ENCODE measurements at regions not wholly inside any gene's neighbourhood (a gene's known extent, or its start where the extent isn't known, plus 50 kb on each side); places are given as distances from the start of the nearest gene placed in this dataset.

- 50 to 60% methylated on average over 2 of the region's 2 CpGs for WGBS, 2 donors
- H3K36me3 ChIP-seq (ENCODE audit: low read depth, missing control alignments) = no peaks in the 10 kb centered on the region
- DNase-seq = no peak
- no peaks in the 10 kb centered on the region for H3K9me3 ChIP-seq
- no peak overlapping the region for H3K4me3 ChIP-seq
- intact Hi-C loops (cut with DNase I; ENCODE audit: low total_unique reads) = no loop called here
- H3K27me3 ChIP-seq = no peaks in the 10 kb centered on the region
- no peak for TF ChIP-seq POLR2A (IDR thresholded peaks at IDR 0.05)
- no peak for TF ChIP-seq CTCF (IDR thresholded peaks at IDR 0.05)
- no peak overlapping the region for H3K27ac ChIP-seq
- peaks cover 7% of the 10 kb centered on the region for H3K4me1 ChIP-seq
Observed at GRCh38 chr1:170351366-170351946, 180.5 kb upstream of the GORAB start.

GRCh38 chr1:170354246-170354645 lies 177.7 kb upstream of the GORAB start:
- TF ChIP-seq CTCF (IDR thresholded peaks at IDR 0.05) = no peak
- no peak overlapping the region for H3K4me3 ChIP-seq

GRCh38 chr1:170354690-170355089 lies 177.3 kb upstream of the GORAB start:
- 80 to 83% methylated on average over 3 of the region's 3 CpGs for WGBS, 2 donors
- TF ChIP-seq CTCF (IDR thresholded peaks at IDR 0.05) (no peak), POLR2A (IDR thresholded peaks at IDR 0.05) (no peak)
- H3K4me1 ChIP-seq = peaks cover 7% of the 10 kb centered on the region
- no peak overlapping the region for H3K4me3 ChIP-seq
- intact Hi-C loops (cut with DNase I; ENCODE audit: low total_unique reads) = no loop called here
- no peaks in the 10 kb centered on the region for H3K36me3 ChIP-seq (ENCODE audit: low read depth, missing control alignments)
- H3K27ac ChIP-seq = no peak overlapping the region
- no peaks in the 10 kb centered on the region for H3K9me3 ChIP-seq
- H3K27me3 ChIP-seq = no peaks in the 10 kb centered on the region
- DNase-seq = no peak

More at GRCh38 chr1:170354246-170354645, 177.7 kb upstream of the GORAB start:
- intact Hi-C loops (cut with DNase I; ENCODE audit: low total_unique reads) = no loop called here
- Histone ChIP-seq H3K27ac (no peak overlapping the region), H3K36me3 (ENCODE audit: low read depth, missing control alignments) (no peaks in the 10 kb centered on the region), H3K4me1 (peaks cover 7% of the 10 kb centered on the region), H3K27me3 (no peaks in the 10 kb centered on the region), H3K9me3 (no peaks in the 10 kb centered on the region)
- no peak for DNase-seq
- WGBS, 2 donors = 68 to 79% methylated on average over 4 of the region's 4 CpGs

DNA sequence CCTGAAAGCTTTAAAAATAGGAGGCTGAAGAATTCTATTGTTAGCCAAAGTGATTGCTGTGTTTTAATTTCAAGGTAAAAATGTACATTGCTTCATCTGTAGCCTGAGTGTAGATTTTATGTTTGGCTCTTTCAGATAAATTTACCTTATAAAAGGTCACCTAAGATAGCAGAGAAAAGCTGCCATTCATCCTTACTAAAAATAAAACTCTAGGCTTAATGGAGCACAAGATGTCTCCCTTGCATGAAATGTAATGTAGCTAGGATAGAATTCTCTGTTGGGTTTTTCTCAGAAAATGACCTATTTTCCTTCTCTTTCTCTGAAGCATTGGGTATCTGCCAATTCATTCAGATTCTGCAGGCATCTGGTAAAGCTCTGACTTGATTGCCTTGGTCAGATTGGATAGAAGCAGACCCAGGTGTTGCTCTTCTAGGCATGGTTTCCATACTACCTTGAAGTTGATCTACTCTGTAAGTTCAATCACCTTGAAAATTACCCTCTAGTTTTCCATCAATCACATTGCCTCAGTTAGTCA lies 176.6 kb upstream of the GORAB start:
- intact Hi-C loops (cut with DNase I; ENCODE audit: low total_unique reads) = no loop called here
- H3K27me3 ChIP-seq = no peaks in the 10 kb centered on the region
- H3K27ac ChIP-seq = no peak overlapping the region
- no peak for DNase-seq
- peaks cover 7% of the 10 kb centered on the region for H3K4me1 ChIP-seq
- H3K4me3 ChIP-seq = no peak overlapping the region
- H3K9me3 ChIP-seq = no peaks in the 10 kb centered on the region
- TF ChIP-seq CTCF (IDR thresholded peaks at IDR 0.05) (no peak), POLR2A (IDR thresholded peaks at IDR 0.05) (no peak)
- no peaks in the 10 kb centered on the region for H3K36me3 ChIP-seq (ENCODE audit: low read depth, missing control alignments)

- intact Hi-C loops (cut with DNase I; ENCODE audit: low total_unique reads) = no loop called here
- no peak for TF ChIP-seq CTCF (IDR thresholded peaks at IDR 0.05)
- TF ChIP-seq POLR2A (IDR thresholded peaks at IDR 0.05) = no peak
- Histone ChIP-seq H3K4me3 (no peak overlapping the region), H3K27ac (no peak overlapping the region), H3K27me3 (no peaks in the 10 kb centered on the region), H3K36me3 (ENCODE audit: low read depth, missing control alignments) (no peaks in the 10 kb centered on the region), H3K9me3 (no peaks in the 10 kb centered on the region), H3K4me1 (peaks cover 4% of the 10 kb centered on the region)
- DNase-seq = no peak
Observed at GRCh38 chr1:170356585-170356984, 175.4 kb upstream of the GORAB start.
